Lung (tissue), 11 donors: ENCODE measurements at regions not wholly inside any gene's neighbourhood (a gene's known extent, or its start where the extent isn't known, plus 50 kb on each side); places are given as distances from the start of the nearest gene placed in this dataset.

Experiments used
- ATAC-seq: fragments of 200-7000 bp; cut with Tn5 transposase; one replicate; pipeline ENCODE4 v1.9.1; 2020; ENCODE audit warnings: moderate number of reproducible peaks; ENCODE audit not compliant: insufficient read depth, low FRiP score
- DNase-seq, 3 donors: peaks; one replicate each; pipeline ENCODE4 v3.0.0-alpha.2; 2013 to 2017
- H3K27ac ChIP-seq, 2 donors: one replicate each; pipeline ENCODE4 v1.5.1; 2013; ENCODE audit warnings: mild to moderate bottlenecking in 2 of 2, moderate library complexity in 2 of 2, control low read depth in 1 of 2, inconsistent platforms in 1 of 2, low read depth in 1 of 2, low read length in 1 of 2
- H3K27me3 ChIP-seq, 3 donors: one replicate each; pipeline ENCODE4 v1.5.1; 2013; ENCODE audit warnings: low read length in 2 of 3; ENCODE audit not compliant: control insufficient read depth in 3 of 3, insufficient read depth in 3 of 3
- H3K36me3 ChIP-seq, 4 donors: one replicate each; pipeline ENCODE4 v1.5.1; 2013; ENCODE audit warnings: low read length in 4 of 4, mild to moderate bottlenecking in 1 of 4, moderate library complexity in 1 of 4; ENCODE audit not compliant: control insufficient read depth in 4 of 4, insufficient read depth in 4 of 4
- H3K4me1 ChIP-seq, 5 donors: one replicate each; pipeline ENCODE4 v1.5.1; 2013; ENCODE audit warnings: low read length in 5 of 5, mild to moderate bottlenecking in 2 of 5, moderate library complexity in 1 of 5; ENCODE audit not compliant: control insufficient read depth in 5 of 5, insufficient read depth in 5 of 5
- H3K4me3 ChIP-seq: one replicate; pipeline ENCODE4 v1.5.1; 2013; ENCODE audit warnings: mild to moderate bottlenecking, control low read depth, moderate library complexity
- H3K9ac ChIP-seq, 2 donors: one replicate each; pipeline ENCODE4 v1.5.1; 2013; ENCODE audit warnings: low read length in 2 of 2, control low read depth in 1 of 2; ENCODE audit not compliant: insufficient read depth in 1 of 2
- H3K9me3 ChIP-seq, 4 donors: one replicate each; pipeline ENCODE4 v1.5.1; 2013; ENCODE audit warnings: low read length in 3 of 4, mild to moderate bottlenecking in 1 of 4, moderate library complexity in 1 of 4; ENCODE audit not compliant: control insufficient read depth in 4 of 4, insufficient read depth in 3 of 4
- CTCF ChIP-seq: IDR thresholded peaks from 2 replicates; pipeline ENCODE4 v1.5.1; 2012; ENCODE audit warnings: mild to moderate bottlenecking; ENCODE audit errors: control extremely low read depth, extremely low read depth
- WGBS, 2 donors: extraction: QIAGEN DNeasy Blood & Tissue Kit; methylation state at CpG; one replicate each; pipeline ENCODE4 v1.1.7; 2013; 5-methylcytosine and 5-hydroxymethylcytosine counted together
- donor health status: control.
- donor health status: control.
- donor health status: Bipolar disorder and iron deficiency.
- donor health status: healthy.
- donor health status: DM: yes; HTN: yes; CAD: no.

- Histone ChIP-seq H3K27ac (no peak overlapping the region), H3K9me3 (no peaks in the 10 kb centered on the region), H3K4me1 (peaks cover 0 to 9% (median 0%) of the 10 kb centered on the region in 5 donors), H3K36me3 (no peaks in the 10 kb centered on the region), H3K27me3 (peaks cover 0 to 2% (median 0%) of the 10 kb centered on the region in 3 donors), H3K4me3 (no peak overlapping the region), H3K9ac (no peak overlapping the region)
- WGBS, 2 donors, result 63 to 84% methylated on average over 6 of the region's 6 CpGs
- TF ChIP-seq CTCF, result no peak
- DNase-seq (no peak), ATAC-seq (no peak)
Observed at GRCh38 chr20:23251779-23252178, 98.8 kb upstream of the NXT1 start.

- Histone ChIP-seq H3K9me3 (peaks cover 0 to 3% (median 0%) of the 10 kb centered on the region in 4 donors), H3K9ac (no peak overlapping the region), H3K4me3 (no peak overlapping the region), H3K36me3 (no peaks in the 10 kb centered on the region), H3K27ac (no peak overlapping the region), H3K27me3 (no peaks in the 10 kb centered on the region), H3K4me1 (peaks cover 0 to 3% (median 0%) of the 10 kb centered on the region in 5 donors)
- TF ChIP-seq CTCF, result no peak
- ATAC-seq, result no peak
- WGBS, 2 donors, result 87 to 95% methylated on average over 4 of the region's 4 CpGs
- no peak for DNase-seq
Observed at GRCh38 chr20:23249541-23249940, 101.0 kb upstream of the NXT1 start.

GRCh38 chr20:23248461-23248882 is 102.1 kb upstream of the NXT1 start:
- no peak overlapping the region for H3K9ac ChIP-seq
- H3K36me3 ChIP-seq, result no peaks in the 10 kb centered on the region
- WGBS, 2 donors, result 36 to 56% methylated on average over 2 of the region's 2 CpGs
- H3K9me3 ChIP-seq, result peaks cover 0 to 3% (median 0%) of the 10 kb centered on the region in 4 donors
- DNase-seq, result no peak
- no peak for TF ChIP-seq CTCF
- no peaks in the 10 kb centered on the region for H3K27me3 ChIP-seq
- no peak overlapping the region for H3K27ac ChIP-seq
- peaks cover 0 to 3% (median 0%) of the 10 kb centered on the region in 5 donors for H3K4me1 ChIP-seq
- ATAC-seq, result no peak
- H3K4me3 ChIP-seq, result no peak overlapping the region
